ENCODE measurements at regions not wholly inside any gene's neighbourhood (a gene's known extent, or its start where the extent isn't known, plus 50 kb on each side); places are given as distances from the start of the nearest gene placed in this dataset.

DNA sequence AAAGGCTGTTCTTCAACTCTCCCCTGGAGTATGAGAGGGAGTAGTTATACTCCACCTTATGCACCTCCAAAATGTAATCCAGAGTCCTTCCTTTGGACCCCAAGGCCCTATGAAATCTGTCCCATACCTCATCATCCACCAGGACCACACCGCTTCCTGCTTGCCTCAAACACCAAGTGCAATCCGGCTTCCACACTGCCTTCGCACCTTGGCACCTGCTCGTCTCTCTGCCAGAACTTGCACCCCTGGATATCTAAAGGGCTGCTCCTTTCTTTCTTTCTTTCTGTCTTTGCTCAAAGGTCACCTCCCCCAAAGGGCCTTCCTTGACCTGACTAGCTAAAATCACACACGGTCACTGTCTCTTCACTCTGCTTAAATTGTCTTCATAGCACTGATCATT lies 63.9 kb upstream of the SHB start:
- no peaks in the 10 kb centered on the region for H4K20me1 ChIP-seq (ENCODE audit: control insufficient read depth, insufficient read depth, insufficient read length)
- no peak overlapping the region for H2AFZ ChIP-seq (ENCODE audit: low read length)
- no CpG with 5 or more reads among the region's 5 CpGs for WGBS (ENCODE audit: extremely low coverage, insufficient read length, low lambda C conversion rate)
- no peak overlapping the region for H3T11ph ChIP-seq (ENCODE audit: low read length)
- H2BK120ac ChIP-seq (ENCODE audit: low read depth, low read length, poor library complexity, severe bottlenecking), result no peak overlapping the region
- H3K4me1 ChIP-seq (ENCODE audit: insufficient read depth, low read length), result no peaks in the 10 kb centered on the region
- H4K91ac ChIP-seq (ENCODE audit: insufficient read length, low read depth, low read length), result no peak overlapping the region
- H4K5ac ChIP-seq (ENCODE audit: insufficient read length, low read depth, low read length), result no peak overlapping the region
- no peak overlapping the region for H3K27ac ChIP-seq (ENCODE audit: insufficient read length, low read depth, low read length)
- Mint-ChIP-seq H3K4me1 (peaks cover 9 to 12% of the 10 kb centered on the region in 2 experiments), H3K27me3 (ENCODE audit: low read depth) (peaks cover 44% of the 10 kb centered on the region), H3K27ac (no peak overlapping the region), H3K9me3 (no peaks in the 10 kb centered on the region), H3K36me3 (ENCODE audit: insufficient read depth in 1 of 3, low read depth in 3 of 3) (no peaks in the 10 kb centered on the region), H3K4me3 (no peak overlapping the region)
- no peaks in the 10 kb centered on the region for H3K9me3 ChIP-seq (ENCODE audit: control insufficient read depth, low read depth, low read length)
- H3K4me2 ChIP-seq (ENCODE audit: insufficient read depth, insufficient read length, low read length), result no peak overlapping the region
- no peak overlapping the region for H4K8ac ChIP-seq (replicated peaks; ENCODE audit: insufficient read length, low read depth, low read length)
- no peaks in the 10 kb centered on the region; the same call in 1 of the 2 replicates for H3K27me3 ChIP-seq (ENCODE audit: insufficient read depth, low read length)
- H3K79me2 ChIP-seq (ENCODE audit: insufficient read depth, low read length), result no peaks in the 10 kb centered on the region
- H3K79me1 ChIP-seq (ENCODE audit: insufficient read depth, low read depth, low read length, poor library complexity, severe bottlenecking), result no peaks in the 10 kb centered on the region
- H3K9ac ChIP-seq (ENCODE audit: extremely low read depth, insufficient read length, low read length), result no peak overlapping the region
- no peak overlapping the region for H3K56ac ChIP-seq (ENCODE audit: insufficient read length, low read depth, low read length)
- H2BK20ac ChIP-seq (ENCODE audit: low read depth, low read length, poor library complexity, severe bottlenecking), result no peak overlapping the region
- peaks cover 3% of the 10 kb centered on the region for H3K23me2 ChIP-seq (ENCODE audit: insufficient read length, low read depth, low read length, poor library complexity, severe bottlenecking)
- H3K4ac ChIP-seq (ENCODE audit: low read depth, low read length), result no peak overlapping the region
- no peak overlapping the region for H2BK15ac ChIP-seq (ENCODE audit: low read depth, low read length)
- TF ChIP-seq, protein P1, sequence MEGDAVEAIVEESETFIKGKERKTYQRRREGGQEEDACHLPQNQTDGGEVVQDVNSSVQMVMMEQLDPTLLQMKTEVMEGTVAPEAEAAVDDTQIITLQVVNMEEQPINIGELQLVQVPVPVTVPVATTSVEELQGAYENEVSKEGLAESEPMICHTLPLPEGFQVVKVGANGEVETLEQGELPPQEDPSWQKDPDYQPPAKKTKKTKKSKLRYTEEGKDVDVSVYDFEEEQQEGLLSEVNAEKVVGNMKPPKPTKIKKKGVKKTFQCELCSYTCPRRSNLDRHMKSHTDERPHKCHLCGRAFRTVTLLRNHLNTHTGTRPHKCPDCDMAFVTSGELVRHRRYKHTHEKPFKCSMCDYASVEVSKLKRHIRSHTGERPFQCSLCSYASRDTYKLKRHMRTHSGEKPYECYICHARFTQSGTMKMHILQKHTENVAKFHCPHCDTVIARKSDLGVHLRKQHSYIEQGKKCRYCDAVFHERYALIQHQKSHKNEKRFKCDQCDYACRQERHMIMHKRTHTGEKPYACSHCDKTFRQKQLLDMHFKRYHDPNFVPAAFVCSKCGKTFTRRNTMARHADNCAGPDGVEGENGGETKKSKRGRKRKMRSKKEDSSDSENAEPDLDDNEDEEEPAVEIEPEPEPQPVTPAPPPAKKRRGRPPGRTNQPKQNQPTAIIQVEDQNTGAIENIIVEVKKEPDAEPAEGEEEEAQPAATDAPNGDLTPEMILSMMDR (conservative IDR thresholded peaks at IDR 0.05), result no peak
- H3K14ac ChIP-seq (ENCODE audit: insufficient read depth, low read length), result no peak overlapping the region
- no peak overlapping the region for H3K18ac ChIP-seq (ENCODE audit: insufficient read length, low read depth, low read length)
- no peak overlapping the region for H3K23ac ChIP-seq (ENCODE audit: insufficient read length, low read depth, low read length)
- H2BK12ac ChIP-seq (ENCODE audit: insufficient read length, low read depth, low read length), result no peak overlapping the region
- DNase-seq, result no peak
- no peak overlapping the region for H2AK5ac ChIP-seq (ENCODE audit: insufficient read length, low read length)
- no peak overlapping the region for H2BK5ac ChIP-seq (ENCODE audit: insufficient read length, low read length)

Data from H9 (cell line).